ENCODE measurements at regions not wholly inside any gene's neighbourhood (a gene's known extent, or its start where the extent isn't known, plus 50 kb on each side); places are given as distances from the start of the nearest gene placed in this dataset.

- POLR2A ChIA-PET: no interaction called here
- WGBS (ENCODE audit: low lambda C conversion rate): 48% methylated on average over 2 of the region's 2 CpGs
- no peaks in the 10 kb centered on the region for H3K9me3 ChIP-seq
- no peak overlapping the region for H3K4me3 ChIP-seq (ENCODE audit: low read depth in 2 of 2, low read length in 1 of 2)
- H3K9ac ChIP-seq: no peak overlapping the region
- no peaks in the 10 kb centered on the region for H3K79me2 ChIP-seq (ENCODE audit: insufficient read depth)
- no peaks in the 10 kb centered on the region for H3K36me3 ChIP-seq (replicated peaks in 1 of 2; ENCODE audit: control insufficient read depth in 1 of 2, insufficient read depth in 2 of 2, low read length in 1 of 2)
- H3K27ac ChIP-seq (ENCODE audit: low read depth in 2 of 2, low read length in 1 of 2): no peak overlapping the region
- no peaks in the 10 kb centered on the region for H3K27me3 ChIP-seq (ENCODE audit: insufficient read depth)
- CTCF ChIA-PET: no interaction called here
- H3F3A ChIP-seq (replicated peaks; ENCODE audit: insufficient read depth): no peaks in the 10 kb centered on the region
- DNase-seq: no peak
- TF ChIP-seq FOXJ3 (CRISPR knock-in tag; IDR thresholded peaks at IDR 0.05): no peak
- TF ChIP-seq, protein P1, sequence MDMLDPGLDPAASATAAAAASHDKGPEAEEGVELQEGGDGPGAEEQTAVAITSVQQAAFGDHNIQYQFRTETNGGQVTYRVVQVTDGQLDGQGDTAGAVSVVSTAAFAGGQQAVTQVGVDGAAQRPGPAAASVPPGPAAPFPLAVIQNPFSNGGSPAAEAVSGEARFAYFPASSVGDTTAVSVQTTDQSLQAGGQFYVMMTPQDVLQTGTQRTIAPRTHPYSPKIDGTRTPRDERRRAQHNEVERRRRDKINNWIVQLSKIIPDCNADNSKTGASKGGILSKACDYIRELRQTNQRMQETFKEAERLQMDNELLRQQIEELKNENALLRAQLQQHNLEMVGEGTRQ (IDR thresholded peaks at IDR 0.05; ENCODE audit: borderline replicate concordance, low read depth, low read length): no peak
- TF ChIP-seq, protein P2, sequence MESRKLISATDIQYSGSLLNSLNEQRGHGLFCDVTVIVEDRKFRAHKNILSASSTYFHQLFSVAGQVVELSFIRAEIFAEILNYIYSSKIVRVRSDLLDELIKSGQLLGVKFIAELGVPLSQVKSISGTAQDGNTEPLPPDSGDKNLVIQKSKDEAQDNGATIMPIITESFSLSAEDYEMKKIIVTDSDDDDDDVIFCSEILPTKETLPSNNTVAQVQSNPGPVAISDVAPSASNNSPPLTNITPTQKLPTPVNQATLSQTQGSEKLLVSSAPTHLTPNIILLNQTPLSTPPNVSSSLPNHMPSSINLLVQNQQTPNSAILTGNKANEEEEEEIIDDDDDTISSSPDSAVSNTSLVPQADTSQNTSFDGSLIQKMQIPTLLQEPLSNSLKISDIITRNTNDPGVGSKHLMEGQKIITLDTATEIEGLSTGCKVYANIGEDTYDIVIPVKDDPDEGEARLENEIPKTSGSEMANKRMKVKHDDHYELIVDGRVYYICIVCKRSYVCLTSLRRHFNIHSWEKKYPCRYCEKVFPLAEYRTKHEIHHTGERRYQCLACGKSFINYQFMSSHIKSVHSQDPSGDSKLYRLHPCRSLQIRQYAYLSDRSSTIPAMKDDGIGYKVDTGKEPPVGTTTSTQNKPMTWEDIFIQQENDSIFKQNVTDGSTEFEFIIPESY (IDR thresholded peaks at IDR 0.05; ENCODE audit: borderline replicate concordance, low read depth): no peak
- TF ChIP-seq EZH2phosphoT487 (IDR thresholded peaks at IDR 0.05; ENCODE audit: borderline replicate concordance, low read depth): no peak
- TF ChIP-seq RFX5 (IDR thresholded peaks at IDR 0.05; ENCODE audit: low read length): no peak
- TF ChIP-seq NFIC (IDR thresholded peaks at IDR 0.05; ENCODE audit: borderline replicate concordance): no peak
- TF ChIP-seq TEAD4 (IDR thresholded peaks at IDR 0.05; ENCODE audit: borderline replicate concordance, insufficient read depth): no peak
- TF ChIP-seq TCF12 (IDR thresholded peaks at IDR 0.05): no peak
- no peak for TF ChIP-seq SMC3 (IDR thresholded peaks at IDR 0.05; ENCODE audit: low read depth, low read length)
- no peak for TF ChIP-seq RAD21 (IDR thresholded peaks at IDR 0.05; ENCODE audit: low read length)
- no peak for TF ChIP-seq JUND (IDR thresholded peaks at IDR 0.05)
- no peak for TF ChIP-seq NRF1 (IDR thresholded peaks at IDR 0.05; ENCODE audit: low read depth, low read length)
- TF ChIP-seq RCOR1 (IDR thresholded peaks at IDR 0.05; ENCODE audit: low read length): no peak
- TF ChIP-seq EP300 (IDR thresholded peaks at IDR 0.05; ENCODE audit: borderline replicate concordance in 1 of 2, low read depth in 1 of 2, low read length in 1 of 2): no peak
- TF ChIP-seq GABPA (IDR thresholded peaks at IDR 0.05; ENCODE audit: low read depth): no peak
- TF ChIP-seq TAF1 (IDR thresholded peaks at IDR 0.05; ENCODE audit: borderline replicate concordance, low read depth, low read length): no peak
- no peak for TF ChIP-seq SIN3A (IDR thresholded peaks at IDR 0.05; ENCODE audit: borderline replicate concordance, low read depth, low read length)
- TF ChIP-seq, protein P3, sequence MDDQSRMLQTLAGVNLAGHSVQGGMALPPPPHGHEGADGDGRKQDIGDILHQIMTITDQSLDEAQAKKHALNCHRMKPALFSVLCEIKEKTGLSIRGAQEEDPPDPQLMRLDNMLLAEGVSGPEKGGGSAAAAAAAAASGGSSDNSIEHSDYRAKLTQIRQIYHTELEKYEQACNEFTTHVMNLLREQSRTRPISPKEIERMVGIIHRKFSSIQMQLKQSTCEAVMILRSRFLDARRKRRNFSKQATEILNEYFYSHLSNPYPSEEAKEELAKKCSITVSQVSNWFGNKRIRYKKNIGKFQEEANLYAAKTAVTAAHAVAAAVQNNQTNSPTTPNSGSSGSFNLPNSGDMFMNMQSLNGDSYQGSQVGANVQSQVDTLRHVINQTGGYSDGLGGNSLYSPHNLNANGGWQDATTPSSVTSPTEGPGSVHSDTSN (IDR thresholded peaks at IDR 0.05): no peak
- no peaks in the 10 kb centered on the region for H4K20me1 ChIP-seq (ENCODE audit: insufficient read depth)
- H3K9me2 ChIP-seq: no peaks in the 10 kb centered on the region
- no peak overlapping the region for H2AFZ ChIP-seq (ENCODE audit: low read depth)
- no peaks in the 10 kb centered on the region for H3K4me1 ChIP-seq (ENCODE audit: control insufficient read depth in 1 of 2, insufficient read depth in 2 of 2, low read depth in 1 of 2, low read length in 1 of 2)
- no peak overlapping the region for H3K4me2 ChIP-seq
These were observed 56.3 kb upstream of the UBE2E3 start for GRCh38 chr2:180924063-180924462.

All from SK-N-SH (cell line).